ENCODE measurements at regions not wholly inside any gene's neighbourhood (a gene's known extent, or its start where the extent isn't known, plus 50 kb on each side); places are given as distances from the start of the nearest gene placed in this dataset.

GRCh38 chr2:104023306-104023705, 830.6 kb upstream of the POU3F3 start:
- TF ChIP-seq TAF1 (IDR thresholded peaks at IDR 0.05; ENCODE audit: low read depth): no peak
- no peak for TF ChIP-seq POLR2AphosphoS5 (IDR thresholded peaks at IDR 0.05)
- TF ChIP-seq EZH2 (IDR thresholded peaks at IDR 0.05; ENCODE audit: borderline replicate concordance, insufficient read depth, low read length, poor library complexity, severe bottlenecking): no peak
- TF ChIP-seq, protein P1, sequence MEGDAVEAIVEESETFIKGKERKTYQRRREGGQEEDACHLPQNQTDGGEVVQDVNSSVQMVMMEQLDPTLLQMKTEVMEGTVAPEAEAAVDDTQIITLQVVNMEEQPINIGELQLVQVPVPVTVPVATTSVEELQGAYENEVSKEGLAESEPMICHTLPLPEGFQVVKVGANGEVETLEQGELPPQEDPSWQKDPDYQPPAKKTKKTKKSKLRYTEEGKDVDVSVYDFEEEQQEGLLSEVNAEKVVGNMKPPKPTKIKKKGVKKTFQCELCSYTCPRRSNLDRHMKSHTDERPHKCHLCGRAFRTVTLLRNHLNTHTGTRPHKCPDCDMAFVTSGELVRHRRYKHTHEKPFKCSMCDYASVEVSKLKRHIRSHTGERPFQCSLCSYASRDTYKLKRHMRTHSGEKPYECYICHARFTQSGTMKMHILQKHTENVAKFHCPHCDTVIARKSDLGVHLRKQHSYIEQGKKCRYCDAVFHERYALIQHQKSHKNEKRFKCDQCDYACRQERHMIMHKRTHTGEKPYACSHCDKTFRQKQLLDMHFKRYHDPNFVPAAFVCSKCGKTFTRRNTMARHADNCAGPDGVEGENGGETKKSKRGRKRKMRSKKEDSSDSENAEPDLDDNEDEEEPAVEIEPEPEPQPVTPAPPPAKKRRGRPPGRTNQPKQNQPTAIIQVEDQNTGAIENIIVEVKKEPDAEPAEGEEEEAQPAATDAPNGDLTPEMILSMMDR (IDR thresholded peaks at IDR 0.05; ENCODE audit: poor library complexity, severe bottlenecking): no peak
- no peak for TF ChIP-seq SMC3 (conservative IDR thresholded peaks at IDR 0.05; ENCODE audit: poor library complexity)
- no peak for TF ChIP-seq EP300 (conservative IDR thresholded peaks at IDR 0.05; ENCODE audit: poor library complexity, severe bottlenecking)
- TF ChIP-seq, protein P2, sequence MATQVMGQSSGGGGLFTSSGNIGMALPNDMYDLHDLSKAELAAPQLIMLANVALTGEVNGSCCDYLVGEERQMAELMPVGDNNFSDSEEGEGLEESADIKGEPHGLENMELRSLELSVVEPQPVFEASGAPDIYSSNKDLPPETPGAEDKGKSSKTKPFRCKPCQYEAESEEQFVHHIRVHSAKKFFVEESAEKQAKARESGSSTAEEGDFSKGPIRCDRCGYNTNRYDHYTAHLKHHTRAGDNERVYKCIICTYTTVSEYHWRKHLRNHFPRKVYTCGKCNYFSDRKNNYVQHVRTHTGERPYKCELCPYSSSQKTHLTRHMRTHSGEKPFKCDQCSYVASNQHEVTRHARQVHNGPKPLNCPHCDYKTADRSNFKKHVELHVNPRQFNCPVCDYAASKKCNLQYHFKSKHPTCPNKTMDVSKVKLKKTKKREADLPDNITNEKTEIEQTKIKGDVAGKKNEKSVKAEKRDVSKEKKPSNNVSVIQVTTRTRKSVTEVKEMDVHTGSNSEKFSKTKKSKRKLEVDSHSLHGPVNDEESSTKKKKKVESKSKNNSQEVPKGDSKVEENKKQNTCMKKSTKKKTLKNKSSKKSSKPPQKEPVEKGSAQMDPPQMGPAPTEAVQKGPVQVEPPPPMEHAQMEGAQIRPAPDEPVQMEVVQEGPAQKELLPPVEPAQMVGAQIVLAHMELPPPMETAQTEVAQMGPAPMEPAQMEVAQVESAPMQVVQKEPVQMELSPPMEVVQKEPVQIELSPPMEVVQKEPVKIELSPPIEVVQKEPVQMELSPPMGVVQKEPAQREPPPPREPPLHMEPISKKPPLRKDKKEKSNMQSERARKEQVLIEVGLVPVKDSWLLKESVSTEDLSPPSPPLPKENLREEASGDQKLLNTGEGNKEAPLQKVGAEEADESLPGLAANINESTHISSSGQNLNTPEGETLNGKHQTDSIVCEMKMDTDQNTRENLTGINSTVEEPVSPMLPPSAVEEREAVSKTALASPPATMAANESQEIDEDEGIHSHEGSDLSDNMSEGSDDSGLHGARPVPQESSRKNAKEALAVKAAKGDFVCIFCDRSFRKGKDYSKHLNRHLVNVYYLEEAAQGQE (IDR thresholded peaks at IDR 0.05; ENCODE audit: borderline replicate concordance): no peak
- no peak for TF ChIP-seq RAD21 (conservative IDR thresholded peaks at IDR 0.05)
- no peak for TF ChIP-seq MXI1 (conservative IDR thresholded peaks at IDR 0.05; ENCODE audit: poor library complexity, severe bottlenecking)
- Histone ChIP-seq H4K20me1 (ENCODE audit: insufficient read depth) (no peaks in the 10 kb centered on the region), H3F3A (ENCODE audit: insufficient read depth, low read length, poor library complexity, severe bottlenecking) (no peaks in the 10 kb centered on the region), H3K9me2 (ENCODE audit: insufficient read depth, low read length) (no peaks in the 10 kb centered on the region), H3K4me3 (ENCODE audit: low read length) (no peak overlapping the region), H3K9ac (ENCODE audit: low read length) (no peak overlapping the region), H3K36me3 (ENCODE audit: insufficient read depth, low read length) (no peaks in the 10 kb centered on the region), H3K79me2 (replicated peaks; ENCODE audit: insufficient read depth, low read length) (no peaks in the 10 kb centered on the region), H3K27ac (ENCODE audit: low read length) (no peak overlapping the region), H3K4me2 (ENCODE audit: low read length) (no peak overlapping the region), H3K9me3 (ENCODE audit: low read length) (no peaks in the 10 kb centered on the region), H3K27me3 (ENCODE audit: insufficient read depth, low read depth, low read length) (no peaks in the 10 kb centered on the region), H2AFZ (ENCODE audit: low read depth, low read length) (no peak overlapping the region)

DNA sequence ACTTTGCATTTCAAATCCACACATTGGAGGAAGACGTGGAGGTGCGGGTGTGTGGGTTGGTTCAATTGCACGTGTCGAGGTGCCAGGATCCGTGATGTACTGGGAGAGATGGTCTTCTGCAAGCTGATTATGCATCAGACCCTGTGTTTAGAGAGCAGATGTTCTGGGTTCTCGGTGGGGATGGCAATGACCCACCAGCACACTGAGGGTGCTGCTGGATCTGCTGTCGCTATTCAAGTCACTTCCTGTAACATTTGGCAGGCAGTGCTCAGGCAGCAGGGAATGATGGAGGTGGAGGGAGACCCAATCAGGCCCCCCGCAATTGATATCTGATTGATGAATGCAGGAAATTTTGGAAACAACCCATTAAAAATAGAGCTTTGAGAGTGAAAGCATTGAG, 830.1 kb upstream of the POU3F3 start:
- Histone ChIP-seq H3K4me2 (ENCODE audit: low read length) (no peak overlapping the region), H3K27me3 (ENCODE audit: insufficient read depth, low read depth, low read length) (no peaks in the 10 kb centered on the region), H3K9me2 (ENCODE audit: insufficient read depth, low read length) (no peaks in the 10 kb centered on the region), H4K20me1 (ENCODE audit: insufficient read depth) (no peaks in the 10 kb centered on the region), H3F3A (ENCODE audit: insufficient read depth, low read length, poor library complexity, severe bottlenecking) (no peaks in the 10 kb centered on the region), H3K36me3 (ENCODE audit: insufficient read depth, low read length) (no peaks in the 10 kb centered on the region), H2AFZ (ENCODE audit: low read depth, low read length) (no peak overlapping the region), H3K9me3 (ENCODE audit: low read length) (no peaks in the 10 kb centered on the region), H3K79me2 (replicated peaks; ENCODE audit: insufficient read depth, low read length) (no peaks in the 10 kb centered on the region), H3K9ac (ENCODE audit: low read length) (no peak overlapping the region), H3K27ac (ENCODE audit: low read length) (no peak overlapping the region), H3K4me3 (ENCODE audit: low read length) (no peak overlapping the region)
- TF ChIP-seq RAD21 (conservative IDR thresholded peaks at IDR 0.05): no peak
- no peak for TF ChIP-seq EZH2 (IDR thresholded peaks at IDR 0.05; ENCODE audit: borderline replicate concordance, insufficient read depth, low read length, poor library complexity, severe bottlenecking)
- TF ChIP-seq, protein P1 (IDR thresholded peaks at IDR 0.05; ENCODE audit: poor library complexity, severe bottlenecking): no peak
- TF ChIP-seq SMC3 (conservative IDR thresholded peaks at IDR 0.05; ENCODE audit: poor library complexity): no peak
- no peak for TF ChIP-seq EP300 (conservative IDR thresholded peaks at IDR 0.05; ENCODE audit: poor library complexity, severe bottlenecking)
- TF ChIP-seq POLR2AphosphoS5 (IDR thresholded peaks at IDR 0.05): no peak
- TF ChIP-seq, protein P2 (IDR thresholded peaks at IDR 0.05; ENCODE audit: borderline replicate concordance): no peak
- TF ChIP-seq TAF1 (IDR thresholded peaks at IDR 0.05; ENCODE audit: low read depth): no peak
- TF ChIP-seq MXI1 (conservative IDR thresholded peaks at IDR 0.05; ENCODE audit: poor library complexity, severe bottlenecking): no peak
